SK-N-SH treated with all-trans-retinoic acid at 6 μM for 48 hours (cell line): ENCODE measurements at regions not wholly inside any gene's neighbourhood (a gene's known extent, or its start where the extent isn't known, plus 50 kb on each side); places are given as distances from the start of the nearest gene placed in this dataset.

Experiments
- ATAC-seq: fragments of 200-7000 bp; cut with Tn5 transposase; 3 replicates; pipeline ENCODE4 v1.9.1; 2020; ENCODE audit warnings: mild to moderate bottlenecking, moderate library complexity
- ARNTL ChIP-seq: fragments of 450-650 bp; formaldehyde crosslinking; IDR thresholded peaks from 2 replicates; pipeline ENCODE4 v1.5.0; 2020; ENCODE audit warnings: low read depth, mild to moderate bottlenecking, moderate library complexity, borderline replicate concordance
- BACH2 ChIP-seq: fragments of 250-450 bp; sonication (Bioruptor Pico); IDR thresholded peaks from 2 replicates; pipeline ENCODE4 v1.9.0; 2021; ENCODE audit warnings: mild to moderate bottlenecking, borderline replicate concordance
- CSDC2 ChIP-seq: fragments of 250-450 bp; sonication (Bioruptor Pico); IDR thresholded peaks from 2 replicates; pipeline ENCODE4 v1.5.0; 2020; ENCODE audit warnings: mild to moderate bottlenecking, moderate library complexity
- CSRNP3 ChIP-seq: fragments of 250-450 bp; sonication (Bioruptor Pico); IDR thresholded peaks from 2 replicates; pipeline ENCODE4 v1.5.1; 2021; ENCODE audit warnings: mild to moderate bottlenecking, moderate library complexity
- ESRRG ChIP-seq: fragments of 250-450 bp; sonication (Bioruptor Pico); IDR thresholded peaks from 2 replicates; pipeline ENCODE4 v1.6.1; 2021; ENCODE audit warnings: mild to moderate bottlenecking
- GLIS3 ChIP-seq: fragments of 250-450 bp; sonication (Bioruptor Pico); IDR thresholded peaks from 2 replicates; pipeline ENCODE4 v1.5.0; 2020; ENCODE audit warnings: mild to moderate bottlenecking, moderate library complexity
- ISL1 ChIP-seq: fragments of 250-450 bp; sonication (Bioruptor Pico); IDR thresholded peaks from 2 replicates; pipeline ENCODE4 v2.1.2; 2022; ENCODE audit warnings: mild to moderate bottlenecking, moderate library complexity
- OSR1 ChIP-seq: fragments of 250-450 bp; sonication (Bioruptor Pico); IDR thresholded peaks from 2 replicates; pipeline ENCODE4 v1.8.0; 2022; ENCODE audit warnings: moderate library complexity, mild to moderate bottlenecking, inconsistent platforms
- PPARA ChIP-seq: fragments of 250-450 bp; sonication (Bioruptor Pico); IDR thresholded peaks from 2 replicates; pipeline ENCODE4 v1.5.0; 2020; ENCODE audit warnings: mild to moderate bottlenecking, borderline replicate concordance
- RARB ChIP-seq: fragments of 250-450 bp; sonication (Bioruptor Pico); IDR thresholded peaks from 2 replicates; pipeline ENCODE4 v1.8.0; 2021; ENCODE audit warnings: mild to moderate bottlenecking, moderate library complexity
- SNAI2 ChIP-seq: fragments of 250-450 bp; sonication (Bioruptor Pico); IDR thresholded peaks from 2 replicates; pipeline ENCODE4 v1.5.0; 2020; ENCODE audit warnings: mild to moderate bottlenecking, moderate library complexity
- TCF4 ChIP-seq: fragments of 250-450 bp; sonication (Bioruptor Pico); IDR thresholded peaks from 2 replicates; pipeline ENCODE4 v1.8.0; 2021; ENCODE audit warnings: mild to moderate bottlenecking, moderate library complexity, borderline replicate concordance
- TOX ChIP-seq: fragments of 250-450 bp; sonication (Bioruptor Pico); IDR thresholded peaks from 2 replicates; pipeline ENCODE4 v1.8.0; 2021; ENCODE audit warnings: mild to moderate bottlenecking, moderate library complexity, borderline replicate concordance
- TSHZ2 ChIP-seq: fragments of 250-450 bp; sonication (Bioruptor Pico); IDR thresholded peaks from 2 replicates; pipeline ENCODE4 v1.5.0; 2020; ENCODE audit warnings: mild to moderate bottlenecking, moderate library complexity
- ZC3H10 ChIP-seq: fragments of 250-450 bp; sonication (Bioruptor Pico); IDR thresholded peaks from 2 replicates; pipeline ENCODE4 v1.5.1; 2021; ENCODE audit warnings: mild to moderate bottlenecking, moderate library complexity
- ZFP3 ChIP-seq: fragments of 250-450 bp; sonication (Bioruptor Pico); IDR thresholded peaks from 2 replicates; pipeline ENCODE4 v1.5.0; 2020; ENCODE audit warnings: mild to moderate bottlenecking, moderate library complexity
- ZFP30 ChIP-seq: fragments of 450-650 bp; formaldehyde crosslinking; IDR thresholded peaks from 2 replicates; pipeline ENCODE4 v1.5.0; 2022; ENCODE audit warnings: mild to moderate bottlenecking, moderate library complexity
- ZNF565 ChIP-seq: fragments of 450-650 bp; formaldehyde crosslinking; conservative IDR thresholded peaks from 2 replicates; pipeline ENCODE4 v1.5.0; 2020; ENCODE audit warnings: low read depth, mild to moderate bottlenecking, moderate library complexity
- ZNF70 ChIP-seq: fragments of 450-650 bp; formaldehyde crosslinking; IDR thresholded peaks from 2 replicates; pipeline ENCODE4 v1.5.0; 2020; ENCODE audit warnings: mild to moderate bottlenecking, moderate library complexity
- ZNF8 ChIP-seq: fragments of 450-650 bp; formaldehyde crosslinking; IDR thresholded peaks from 2 replicates; pipeline ENCODE4 v1.5.0; 2020; ENCODE audit warnings: mild to moderate bottlenecking, moderate library complexity
- TF ChIP-seq, protein P1 (sequence below): fragments of 250-450 bp; sonication (Bioruptor Pico); IDR thresholded peaks from 2 replicates; pipeline ENCODE4 v1.5.1; 2020; ENCODE audit warnings: low read depth, mild to moderate bottlenecking, moderate library complexity
- TF ChIP-seq, protein P2 (sequence below): fragments of 250-450 bp; sonication (Bioruptor Pico); IDR thresholded peaks from 2 replicates; pipeline ENCODE4 v1.8.0; 2021; ENCODE audit warnings: low read depth, mild to moderate bottlenecking, moderate library complexity, borderline replicate concordance

DNA sequence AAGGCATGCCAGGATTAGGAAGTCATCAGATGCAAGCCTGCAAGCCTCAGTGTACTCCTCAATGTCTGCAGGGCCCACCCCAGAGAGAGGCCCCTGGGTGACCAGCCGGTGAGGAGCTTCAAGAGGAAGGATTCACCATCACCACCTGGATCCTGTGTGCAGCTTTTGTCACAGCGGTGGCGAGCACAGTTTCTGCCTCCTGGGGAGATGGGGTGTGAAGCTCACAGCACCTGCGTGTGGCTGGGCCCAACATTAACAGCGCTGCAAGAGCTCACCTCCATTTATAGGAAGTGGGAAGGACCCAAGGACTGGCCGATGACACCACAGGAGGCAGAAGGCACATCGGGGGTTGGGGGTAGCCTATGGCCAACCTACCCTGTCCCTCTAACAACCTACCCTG is 235.3 kb downstream of the CTTN start:
- TF ChIP-seq TSHZ2 (CRISPR knock-in tag): no peak
- TF ChIP-seq, protein P1, sequence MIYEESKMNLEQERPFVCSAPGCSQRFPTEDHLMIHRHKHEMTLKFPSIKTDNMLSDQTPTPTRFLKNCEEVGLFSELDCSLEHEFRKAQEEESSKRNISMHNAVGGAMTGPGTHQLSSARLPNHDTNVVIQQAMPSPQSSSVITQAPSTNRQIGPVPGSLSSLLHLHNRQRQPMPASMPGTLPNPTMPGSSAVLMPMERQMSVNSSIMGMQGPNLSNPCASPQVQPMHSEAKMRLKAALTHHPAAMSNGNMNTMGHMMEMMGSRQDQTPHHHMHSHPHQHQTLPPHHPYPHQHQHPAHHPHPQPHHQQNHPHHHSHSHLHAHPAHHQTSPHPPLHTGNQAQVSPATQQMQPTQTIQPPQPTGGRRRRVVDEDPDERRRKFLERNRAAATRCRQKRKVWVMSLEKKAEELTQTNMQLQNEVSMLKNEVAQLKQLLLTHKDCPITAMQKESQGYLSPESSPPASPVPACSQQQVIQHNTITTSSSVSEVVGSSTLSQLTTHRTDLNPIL: no peak
- no peak for TF ChIP-seq PPARA (CRISPR knock-in tag)
- no peak for TF ChIP-seq ZNF8 (CRISPR knock-in tag)
- TF ChIP-seq, protein P2, sequence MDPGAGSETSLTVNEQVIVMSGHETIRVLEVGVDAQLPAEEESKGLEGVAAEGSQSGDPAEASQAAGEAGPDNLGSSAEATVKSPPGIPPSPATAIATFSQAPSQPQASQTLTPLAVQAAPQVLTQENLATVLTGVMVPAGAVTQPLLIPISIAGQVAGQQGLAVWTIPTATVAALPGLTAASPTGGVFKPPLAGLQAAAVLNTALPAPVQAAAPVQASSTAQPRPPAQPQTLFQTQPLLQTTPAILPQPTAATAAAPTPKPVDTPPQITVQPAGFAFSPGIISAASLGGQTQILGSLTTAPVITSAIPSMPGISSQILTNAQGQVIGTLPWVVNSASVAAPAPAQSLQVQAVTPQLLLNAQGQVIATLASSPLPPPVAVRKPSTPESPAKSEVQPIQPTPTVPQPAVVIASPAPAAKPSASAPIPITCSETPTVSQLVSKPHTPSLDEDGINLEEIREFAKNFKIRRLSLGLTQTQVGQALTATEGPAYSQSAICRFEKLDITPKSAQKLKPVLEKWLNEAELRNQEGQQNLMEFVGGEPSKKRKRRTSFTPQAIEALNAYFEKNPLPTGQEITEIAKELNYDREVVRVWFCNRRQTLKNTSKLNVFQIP: no peak
- TF ChIP-seq RARB (CRISPR knock-in tag): no peak
- TF ChIP-seq SNAI2 (CRISPR knock-in tag): no peak
- no peak for TF ChIP-seq ZC3H10 (CRISPR knock-in tag)
- no peak for TF ChIP-seq TCF4
- TF ChIP-seq ZFP3 (CRISPR knock-in tag): no peak
- no peak for TF ChIP-seq BACH2 (CRISPR knock-in tag)
- no peak for TF ChIP-seq ARNTL (CRISPR knock-in tag)
- no peak for TF ChIP-seq CSRNP3 (CRISPR knock-in tag)
- no peak for TF ChIP-seq ZFP30
- no peak for TF ChIP-seq GLIS3 (CRISPR knock-in tag)
- TF ChIP-seq ISL1 (CRISPR knock-in tag): no peak
- no peak for TF ChIP-seq ZNF70 (CRISPR knock-in tag)
- ATAC-seq: no peak

- TF ChIP-seq CSDC2: no peak
- no peak for TF ChIP-seq GLIS3 (CRISPR knock-in tag)
- TF ChIP-seq ARNTL (CRISPR knock-in tag): no peak
- no peak for TF ChIP-seq PPARA (CRISPR knock-in tag)
- no peak for TF ChIP-seq TCF4
- no peak for TF ChIP-seq OSR1 (CRISPR knock-in tag)
- TF ChIP-seq ESRRG (CRISPR knock-in tag): no peak
- TF ChIP-seq, protein P1: no peak
- TF ChIP-seq TOX (CRISPR knock-in tag): no peak
- TF ChIP-seq ISL1 (CRISPR knock-in tag): no peak
- TF ChIP-seq ZNF8 (CRISPR knock-in tag): no peak
- TF ChIP-seq ZNF565 (CRISPR knock-in tag): no peak
- TF ChIP-seq ZFP3 (CRISPR knock-in tag): no peak
- ATAC-seq: no peak
Observed at GRCh38 chr11:70636659-70637058, 238.3 kb downstream of the CTTN start.

DNA sequence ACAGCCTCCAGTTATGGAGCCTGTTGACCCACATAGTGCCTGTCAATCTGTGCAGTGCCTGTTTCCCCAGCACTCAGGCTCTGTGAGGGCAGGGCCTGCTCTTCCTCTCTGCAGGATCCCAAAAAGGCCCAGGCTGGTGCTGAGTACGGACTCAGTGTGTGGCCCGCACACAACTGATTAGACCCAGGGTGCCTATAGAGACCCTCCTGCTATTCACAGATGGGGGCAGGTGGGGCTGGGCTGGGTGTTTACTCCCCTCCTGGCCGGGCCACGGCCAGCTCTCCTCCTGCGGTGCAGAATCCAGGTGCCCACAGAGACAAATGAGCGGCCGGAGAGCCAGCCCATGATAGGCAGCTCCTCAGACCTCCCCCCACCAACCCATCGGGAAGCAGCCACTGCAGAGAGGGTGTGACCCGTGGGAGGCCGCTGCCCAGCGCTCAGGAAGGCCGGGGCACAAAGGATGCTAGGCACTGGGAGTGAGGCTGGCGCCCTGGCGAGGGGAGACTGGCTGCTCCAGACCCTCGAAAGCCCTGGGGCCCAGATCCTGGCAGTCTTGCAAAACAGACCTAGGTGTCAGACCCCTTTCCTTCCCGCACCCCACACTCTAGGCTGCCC is 239.0 kb downstream of the CTTN start:
- TF ChIP-seq BACH2 (CRISPR knock-in tag): no peak
- no peak for TF ChIP-seq PPARA (CRISPR knock-in tag)
- TF ChIP-seq ZNF565 (CRISPR knock-in tag): no peak
- no peak for TF ChIP-seq ARNTL (CRISPR knock-in tag)
- ATAC-seq: no peak
